ENCODE measurements at regions not wholly inside any gene's neighbourhood (a gene's known extent, or its start where the extent isn't known, plus 50 kb on each side); places are given as distances from the start of the nearest gene placed in this dataset.

GRCh38 chr19:31979362-31979761, 366.0 kb upstream of the ZNF507 start:
- in situ Hi-C loops (cut with MboI; ENCODE audit: low sequenced_read_pairs) = no loop called here
- H3K4me1 ChIP-seq = no peaks in the 10 kb centered on the region
- H3K27me3 ChIP-seq (ENCODE audit: low read depth) = no peaks in the 10 kb centered on the region
- no peak overlapping the region for H3K4me3 ChIP-seq
- H3K36me3 ChIP-seq (replicated peaks) = no peaks in the 10 kb centered on the region
- H3K9me3 ChIP-seq = no peaks in the 10 kb centered on the region
- no peak for DNase-seq (ENCODE audit: low spot score in 2 of 2)

- in situ Hi-C loops (cut with MboI; ENCODE audit: low sequenced_read_pairs) = no loop called here
- DNase-seq (ENCODE audit: low spot score in 2 of 2) = no peak
- no peaks in the 10 kb centered on the region for H3K27me3 ChIP-seq (ENCODE audit: low read depth)
- no peak overlapping the region for H3K4me3 ChIP-seq
- no peaks in the 10 kb centered on the region for H3K9me3 ChIP-seq
- H3K4me1 ChIP-seq = no peaks in the 10 kb centered on the region
- no peaks in the 10 kb centered on the region for H3K36me3 ChIP-seq (replicated peaks)
Observed at GRCh38 chr19:31979949-31980670, 365.3 kb upstream of the ZNF507 start.

- no peaks in the 10 kb centered on the region for H3K27me3 ChIP-seq (ENCODE audit: low read depth)
- H3K36me3 ChIP-seq (replicated peaks) = no peaks in the 10 kb centered on the region
- no peak overlapping the region for H3K4me3 ChIP-seq
- no peak for DNase-seq (ENCODE audit: low spot score in 2 of 2)
- no peaks in the 10 kb centered on the region for H3K4me1 ChIP-seq
- in situ Hi-C loops (cut with MboI; ENCODE audit: low sequenced_read_pairs) = no loop called here
- H3K9me3 ChIP-seq = no peaks in the 10 kb centered on the region
Observed at GRCh38 chr19:31980796-31981195, 364.6 kb upstream of the ZNF507 start.

DNA sequence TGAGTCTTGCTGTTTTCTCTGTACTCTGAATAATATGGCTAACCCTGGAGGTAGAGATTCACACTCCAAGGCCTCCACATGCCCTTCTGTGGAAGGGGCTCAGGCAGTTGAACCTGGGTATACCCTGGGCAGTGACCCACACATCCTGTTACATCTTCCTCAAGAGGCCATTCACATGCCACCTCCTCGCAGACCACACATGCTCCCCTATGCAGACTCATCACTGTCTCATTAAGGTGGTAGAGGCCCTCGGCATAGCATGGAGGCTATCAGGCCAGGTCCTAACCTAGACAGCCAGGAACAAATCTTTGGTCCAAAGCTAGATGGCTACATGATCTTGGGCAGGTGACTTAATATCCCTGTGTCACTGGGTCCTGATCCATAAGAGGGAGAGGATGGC, 363.9 kb upstream of the ZNF507 start:
- no peaks in the 10 kb centered on the region for H3K36me3 ChIP-seq (replicated peaks)
- no peak overlapping the region for H3K4me3 ChIP-seq
- no peak for DNase-seq (ENCODE audit: low spot score in 2 of 2)
- no peaks in the 10 kb centered on the region for H3K27me3 ChIP-seq (ENCODE audit: low read depth)
- no peaks in the 10 kb centered on the region for H3K4me1 ChIP-seq
- in situ Hi-C loops (cut with MboI; ENCODE audit: low sequenced_read_pairs) = no loop called here
- H3K9me3 ChIP-seq = no peaks in the 10 kb centered on the region

- Histone ChIP-seq H3K9me3 (no peaks in the 10 kb centered on the region), H3K4me1 (no peaks in the 10 kb centered on the region), H3K36me3 (replicated peaks) (no peaks in the 10 kb centered on the region), H3K4me3 (no peak overlapping the region), H3K27me3 (ENCODE audit: low read depth) (no peaks in the 10 kb centered on the region)
- DNase-seq (ENCODE audit: low spot score in 2 of 2) = no peak
- in situ Hi-C loops (cut with MboI; ENCODE audit: low sequenced_read_pairs) = no loop called here
Observed at GRCh38 chr19:31983647-31984046, 361.8 kb upstream of the ZNF507 start.

GRCh38 chr19:31985001-31985605, 360.3 kb upstream of the ZNF507 start:
- in situ Hi-C loops (cut with MboI; ENCODE audit: low sequenced_read_pairs) = no loop called here
- DNase-seq (ENCODE audit: low spot score in 2 of 2) = no peak
- H3K9me3 ChIP-seq = no peaks in the 10 kb centered on the region
- no peaks in the 10 kb centered on the region for H3K36me3 ChIP-seq (replicated peaks)
- H3K27me3 ChIP-seq (ENCODE audit: low read depth) = no peaks in the 10 kb centered on the region
- H3K4me1 ChIP-seq = no peaks in the 10 kb centered on the region
- H3K4me3 ChIP-seq = no peak overlapping the region

- H3K4me3 ChIP-seq = no peak overlapping the region
- no peaks in the 10 kb centered on the region for H3K36me3 ChIP-seq (replicated peaks)
- no peaks in the 10 kb centered on the region for H3K27me3 ChIP-seq (ENCODE audit: low read depth)
- H3K4me1 ChIP-seq = no peaks in the 10 kb centered on the region
- DNase-seq (ENCODE audit: low spot score in 2 of 2) = no peak
- H3K9me3 ChIP-seq = no peaks in the 10 kb centered on the region
- in situ Hi-C loops (cut with MboI; ENCODE audit: low sequenced_read_pairs) = no loop called here
Observed at GRCh38 chr19:31986951-31987350, 358.5 kb upstream of the ZNF507 start.

DNA sequence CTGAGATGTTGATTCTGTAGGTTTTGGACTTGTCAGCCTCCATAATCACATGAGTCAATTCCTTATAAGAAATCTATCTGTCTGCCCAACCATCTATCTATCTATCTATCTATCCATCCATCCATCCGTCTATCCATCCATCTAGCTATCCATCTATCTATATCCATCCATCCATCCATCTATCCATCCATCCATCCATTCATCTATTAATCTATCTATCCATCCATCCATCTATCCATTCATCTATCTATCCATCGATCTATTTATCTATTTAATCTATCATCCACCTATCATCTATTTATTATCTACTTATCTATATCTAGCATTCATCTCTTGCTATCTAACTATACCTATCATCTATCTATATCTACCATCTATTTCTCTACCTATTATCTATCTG, 357.2 kb upstream of the ZNF507 start:
- Histone ChIP-seq H3K27me3 (ENCODE audit: low read depth) (no peaks in the 10 kb centered on the region), H3K36me3 (replicated peaks) (no peaks in the 10 kb centered on the region), H3K4me3 (no peak overlapping the region), H3K9me3 (no peaks in the 10 kb centered on the region), H3K4me1 (no peaks in the 10 kb centered on the region)
- no peak for DNase-seq (ENCODE audit: low spot score in 2 of 2)
- in situ Hi-C loops (cut with MboI; ENCODE audit: low sequenced_read_pairs) = no loop called here

DNA sequence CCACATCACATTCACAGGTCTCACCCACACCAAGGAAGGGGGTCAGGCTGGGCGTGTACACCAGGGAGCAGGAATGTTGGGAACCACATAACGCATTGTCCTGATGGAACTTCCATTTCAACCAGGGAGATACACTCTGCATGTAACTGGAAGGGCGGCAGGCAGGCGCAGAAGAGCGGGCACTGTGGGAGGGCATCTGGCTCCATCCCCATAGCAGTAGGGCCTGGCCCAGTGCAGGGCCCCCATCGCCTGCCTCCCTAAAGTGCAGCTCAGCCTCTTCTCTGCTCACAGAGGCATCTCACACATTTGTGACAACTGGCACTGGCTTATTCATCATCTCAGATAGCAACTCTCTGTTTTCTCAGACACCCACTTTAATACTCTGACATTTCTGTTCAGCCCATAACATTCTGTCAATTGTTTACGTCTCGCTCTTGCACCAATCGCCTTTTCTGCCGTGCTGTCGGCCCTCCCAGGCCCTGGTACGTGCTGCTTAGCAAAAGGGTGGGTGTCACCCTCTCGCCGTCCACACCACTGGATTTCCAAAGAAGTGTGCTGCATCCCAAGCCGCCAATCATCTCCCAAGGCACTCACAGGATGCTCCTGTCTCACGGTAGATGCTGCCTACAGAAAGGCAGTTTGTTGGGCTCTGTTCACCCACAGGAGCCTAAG, 353.3 kb upstream of the ZNF507 start:
- H3K4me1 ChIP-seq = no peaks in the 10 kb centered on the region
- H3K36me3 ChIP-seq (replicated peaks) = no peaks in the 10 kb centered on the region
- no peaks in the 10 kb centered on the region for H3K9me3 ChIP-seq
- in situ Hi-C loops (cut with MboI; ENCODE audit: low sequenced_read_pairs) = no loop called here
- no peak overlapping the region for H3K4me3 ChIP-seq
- no peak for DNase-seq (ENCODE audit: low spot score in 2 of 2)
- no peaks in the 10 kb centered on the region for H3K27me3 ChIP-seq (ENCODE audit: low read depth)

DNA sequence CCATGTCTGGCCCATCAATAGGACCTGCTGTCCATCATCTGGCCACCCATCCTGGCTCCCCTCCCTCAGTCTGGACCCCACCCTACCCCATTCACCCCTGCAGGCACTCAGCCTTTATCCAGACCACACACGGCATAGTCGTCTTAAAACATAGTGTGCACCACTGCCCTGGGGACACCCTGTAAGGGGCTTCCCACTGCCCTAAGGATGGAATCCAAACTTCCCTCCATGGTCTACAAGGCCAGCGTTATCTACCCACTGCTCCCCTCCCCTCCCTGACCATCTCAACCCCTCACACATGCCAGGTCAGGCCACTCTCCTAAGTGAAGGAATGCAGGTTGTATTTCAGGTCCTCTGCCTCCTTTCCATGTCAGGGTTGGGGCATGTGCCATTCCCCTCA, 352.7 kb upstream of the ZNF507 start:
- no peaks in the 10 kb centered on the region for H3K4me1 ChIP-seq
- no peaks in the 10 kb centered on the region for H3K36me3 ChIP-seq (replicated peaks)
- no peak overlapping the region for H3K4me3 ChIP-seq
- in situ Hi-C loops (cut with MboI; ENCODE audit: low sequenced_read_pairs) = no loop called here
- H3K9me3 ChIP-seq = no peaks in the 10 kb centered on the region
- DNase-seq (ENCODE audit: low spot score in 2 of 2) = no peak
- H3K27me3 ChIP-seq (ENCODE audit: low read depth) = no peaks in the 10 kb centered on the region

GRCh38 chr19:31995546-31995945, 349.9 kb upstream of the ZNF507 start:
- in situ Hi-C loops (cut with MboI; ENCODE audit: low sequenced_read_pairs) = no loop called here
- H3K4me3 ChIP-seq = no peak overlapping the region

DNA sequence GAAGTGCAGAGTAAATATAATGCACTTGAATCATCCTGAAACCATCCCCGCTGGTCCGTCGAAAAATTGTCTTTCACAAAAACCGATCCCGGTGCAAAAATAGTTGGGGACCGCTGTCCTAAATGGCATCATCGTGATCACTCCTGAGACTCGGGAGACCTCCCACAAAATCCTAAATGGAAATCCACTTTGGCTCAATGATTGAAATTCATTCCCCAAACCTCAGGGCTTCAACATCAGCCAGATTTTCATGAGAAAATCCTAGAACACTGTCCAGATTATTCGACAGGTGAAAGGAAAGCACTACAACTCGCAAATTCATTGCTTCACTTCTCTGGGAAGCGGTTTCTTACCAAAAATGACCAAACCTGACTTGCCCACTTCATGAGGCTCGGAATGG, 335.3 kb upstream of the ZNF507 start:
- Histone ChIP-seq H3K27me3 (ENCODE audit: low read depth) (no peaks in the 10 kb centered on the region), H3K4me1 (no peaks in the 10 kb centered on the region), H3K4me3 (no peak overlapping the region), H3K36me3 (replicated peaks) (no peaks in the 10 kb centered on the region), H3K9me3 (no peaks in the 10 kb centered on the region)
- DNase-seq (ENCODE audit: low spot score in 2 of 2) = no peak
- in situ Hi-C loops (cut with MboI; ENCODE audit: low sequenced_read_pairs) = no loop called here

More at GRCh38 chr19:31995546-31995945, 349.9 kb upstream of the ZNF507 start:
- no peaks in the 10 kb centered on the region for H3K4me1 ChIP-seq
- H3K27me3 ChIP-seq (ENCODE audit: low read depth) = no peaks in the 10 kb centered on the region
- DNase-seq (ENCODE audit: low spot score in 2 of 2) = no peak
- H3K36me3 ChIP-seq (replicated peaks) = no peaks in the 10 kb centered on the region
- H3K9me3 ChIP-seq = no peaks in the 10 kb centered on the region

GRCh38 chr19:32012206-32012605, 333.2 kb upstream of the ZNF507 start:
- in situ Hi-C loops (cut with MboI; ENCODE audit: low sequenced_read_pairs) = no loop called here
- Histone ChIP-seq H3K27me3 (ENCODE audit: low read depth) (no peaks in the 10 kb centered on the region), H3K4me3 (no peak overlapping the region), H3K4me1 (no peaks in the 10 kb centered on the region), H3K9me3 (no peaks in the 10 kb centered on the region), H3K36me3 (replicated peaks) (no peaks in the 10 kb centered on the region)
- DNase-seq (ENCODE audit: low spot score in 2 of 2) = no peak

- H3K36me3 ChIP-seq (replicated peaks) = no peaks in the 10 kb centered on the region
- no peaks in the 10 kb centered on the region for H3K9me3 ChIP-seq
- in situ Hi-C loops (cut with MboI; ENCODE audit: low sequenced_read_pairs) = no loop called here
- no peak overlapping the region for H3K4me3 ChIP-seq
- no peak for DNase-seq (ENCODE audit: low spot score in 2 of 2)
- no peaks in the 10 kb centered on the region for H3K27me3 ChIP-seq (ENCODE audit: low read depth)
- H3K4me1 ChIP-seq = no peaks in the 10 kb centered on the region
Observed at GRCh38 chr19:32012886-32013631, 332.4 kb upstream of the ZNF507 start.
